Activated B cell treated with CpG ODN at 0.5 μM for 24 hours (primary cell): ENCODE measurements at regions not wholly inside any gene's neighbourhood (a gene's known extent, or its start where the extent isn't known, plus 50 kb on each side); places are given as distances from the start of the nearest gene placed in this dataset.

ENCODE experiments used
- ATAC-seq: fragments of 200-7000 bp; cut with Tn5 transposase; one replicate; pipeline ENCODE4 v1.10.0; 2021; ENCODE audit warnings: low read depth, mild to moderate bottlenecking, moderate library complexity
- CTCF ChIA-PET: fragments of 350-600 bp; sonication (Branson Sonifier 250); formaldehyde crosslinking; loops from one replicate; lab custom pipeline; 2021; ENCODE audit warnings: antibody characterized with exemption; lab: Charles Lee
- POLR2A ChIA-PET: fragments of 350-600 bp; sonication (Branson Sonifier 250); formaldehyde crosslinking; loops from one replicate; lab custom pipeline; 2021; ENCODE audit warnings: antibody characterized with exemption; lab: Charles Lee
- DNase-seq: peaks from one replicate; pipeline ENCODE4 v3.0.0; 2022
- H3K27ac Mint-ChIP-seq: one replicate; pipeline ENCODE4 v1.8.0; 2020; ENCODE audit warnings: mixed read lengths
- H3K27me3 Mint-ChIP-seq: one replicate; pipeline ENCODE4 v1.8.0; 2021; ENCODE audit warnings: mixed read lengths
- H3K36me3 Mint-ChIP-seq: one replicate; pipeline ENCODE4 v1.8.0; 2021; ENCODE audit warnings: low read depth, mixed read lengths
- H3K4me1 Mint-ChIP-seq: one replicate; pipeline ENCODE4 v1.8.0; 2021; ENCODE audit warnings: mixed read lengths
- H3K4me3 Mint-ChIP-seq: one replicate; pipeline ENCODE4 v1.8.0; 2020; ENCODE audit warnings: mild to moderate bottlenecking, mixed read lengths
- H3K9me3 Mint-ChIP-seq: one replicate; pipeline ENCODE4 v1.8.0; 2020; ENCODE audit warnings: mixed read lengths
- intact Hi-C: fragments of 100-400 bp; cut with micrococcal nuclease; formaldehyde crosslinking; loops from one replicate; pipeline ENCODE4 v1.15.1; 2024
- TF ChIP-seq, protein P1 (sequence below): fragments of 200-600 bp; IDR thresholded peaks from one replicate; pipeline ENCODE4 v1.8.0; 2022; ENCODE audit warnings: antibody characterized with exemption, mild to moderate bottlenecking

DNA sequence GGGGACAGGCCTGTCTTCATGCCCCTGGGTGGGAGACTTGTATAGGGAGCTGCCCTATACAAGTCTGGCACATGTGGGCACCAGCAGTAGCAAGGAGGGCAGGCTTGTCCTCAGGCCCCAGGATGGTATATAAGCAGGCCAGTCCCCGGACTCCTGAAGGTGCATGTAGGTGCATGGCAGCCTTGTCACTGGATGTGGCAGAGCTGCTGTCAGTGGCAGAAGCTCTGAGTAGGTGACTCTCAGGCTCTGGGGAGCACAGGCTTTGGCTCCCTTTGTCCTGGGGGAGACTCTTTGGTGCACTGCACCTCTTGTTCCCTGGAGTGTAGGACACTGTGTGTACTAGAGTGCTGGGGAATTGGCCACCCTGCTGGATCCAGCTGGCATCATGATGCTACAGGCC, 376.7 kb upstream of the DIPK2B start:
- no peak overlapping the region for H3K4me3 Mint-ChIP-seq

DNA sequence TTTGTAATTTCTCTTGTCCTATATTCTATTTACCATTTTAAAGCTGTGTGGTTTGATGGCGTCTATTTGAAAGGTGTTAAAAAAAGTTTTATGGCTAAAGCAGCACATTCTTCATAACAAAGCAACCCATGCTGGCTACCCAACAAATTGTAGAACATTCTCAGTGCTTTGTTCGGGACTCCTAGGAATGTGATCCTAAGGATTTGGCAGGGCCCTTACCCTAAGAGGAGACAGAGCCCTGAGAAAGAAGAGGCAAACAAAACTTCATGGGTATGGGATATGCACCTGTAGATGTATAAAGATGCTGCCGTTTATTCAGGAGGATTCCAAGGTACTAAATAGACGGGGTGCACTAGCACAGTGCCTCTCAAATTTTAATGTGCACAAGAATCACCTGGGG, 370.8 kb upstream of the DIPK2B start:
- Mint-ChIP-seq H3K27ac (no peak overlapping the region), H3K4me1 (no peaks in the 10 kb centered on the region), H3K4me3 (no peak overlapping the region), H3K9me3 (no peaks in the 10 kb centered on the region), H3K27me3 (no peaks in the 10 kb centered on the region), H3K36me3 (no peaks in the 10 kb centered on the region)
- ChIA-PET CTCF (no interaction called here), POLR2A (no interaction called here)
- no peak for DNase-seq
- ATAC-seq: no peak
- intact Hi-C loops: no loop called here
- TF ChIP-seq, protein P1, sequence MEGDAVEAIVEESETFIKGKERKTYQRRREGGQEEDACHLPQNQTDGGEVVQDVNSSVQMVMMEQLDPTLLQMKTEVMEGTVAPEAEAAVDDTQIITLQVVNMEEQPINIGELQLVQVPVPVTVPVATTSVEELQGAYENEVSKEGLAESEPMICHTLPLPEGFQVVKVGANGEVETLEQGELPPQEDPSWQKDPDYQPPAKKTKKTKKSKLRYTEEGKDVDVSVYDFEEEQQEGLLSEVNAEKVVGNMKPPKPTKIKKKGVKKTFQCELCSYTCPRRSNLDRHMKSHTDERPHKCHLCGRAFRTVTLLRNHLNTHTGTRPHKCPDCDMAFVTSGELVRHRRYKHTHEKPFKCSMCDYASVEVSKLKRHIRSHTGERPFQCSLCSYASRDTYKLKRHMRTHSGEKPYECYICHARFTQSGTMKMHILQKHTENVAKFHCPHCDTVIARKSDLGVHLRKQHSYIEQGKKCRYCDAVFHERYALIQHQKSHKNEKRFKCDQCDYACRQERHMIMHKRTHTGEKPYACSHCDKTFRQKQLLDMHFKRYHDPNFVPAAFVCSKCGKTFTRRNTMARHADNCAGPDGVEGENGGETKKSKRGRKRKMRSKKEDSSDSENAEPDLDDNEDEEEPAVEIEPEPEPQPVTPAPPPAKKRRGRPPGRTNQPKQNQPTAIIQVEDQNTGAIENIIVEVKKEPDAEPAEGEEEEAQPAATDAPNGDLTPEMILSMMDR: no peak

More for the DNA sequence above, 376.7 kb upstream of the DIPK2B start:
- no peak overlapping the region for H3K27ac Mint-ChIP-seq
- intact Hi-C loops: no loop called here
- peaks cover 16% of the 10 kb centered on the region for H3K9me3 Mint-ChIP-seq
- H3K4me1 Mint-ChIP-seq: no peaks in the 10 kb centered on the region
- TF ChIP-seq, protein P1: no peak
- POLR2A ChIA-PET: no interaction called here
- no peak for ATAC-seq
- CTCF ChIA-PET: no interaction called here
- DNase-seq: no peak
- no peaks in the 10 kb centered on the region for H3K36me3 Mint-ChIP-seq
- H3K27me3 Mint-ChIP-seq: no peaks in the 10 kb centered on the region

DNA sequence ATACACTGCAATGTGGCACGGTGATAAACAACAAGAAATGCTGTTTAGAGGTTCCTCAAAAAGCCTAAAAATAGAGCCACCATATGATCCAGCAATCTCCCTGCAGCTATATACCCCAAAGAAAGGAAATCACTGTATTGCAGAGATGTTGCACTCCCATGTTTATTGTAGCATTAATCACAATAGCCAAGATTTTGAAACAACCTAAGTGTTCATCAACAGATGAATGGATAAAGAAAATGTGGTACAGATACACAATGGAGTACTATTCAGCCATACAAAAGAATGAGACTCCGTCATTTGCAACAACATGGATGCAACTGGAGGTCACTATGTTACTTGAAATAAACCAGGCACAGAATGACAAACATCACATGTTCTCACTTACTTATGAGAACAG, 365.8 kb upstream of the DIPK2B start:
- H3K27me3 Mint-ChIP-seq: no peaks in the 10 kb centered on the region
- POLR2A ChIA-PET: no interaction called here
- no peak overlapping the region for H3K4me3 Mint-ChIP-seq
- intact Hi-C loops: no loop called here
- no peak overlapping the region for H3K27ac Mint-ChIP-seq
- no peaks in the 10 kb centered on the region for H3K36me3 Mint-ChIP-seq
- DNase-seq (no peak), ATAC-seq (no peak)
- no peaks in the 10 kb centered on the region for H3K4me1 Mint-ChIP-seq
- CTCF ChIA-PET: no interaction called here
- no peaks in the 10 kb centered on the region for H3K9me3 Mint-ChIP-seq
- TF ChIP-seq, protein P1: no peak

DNA sequence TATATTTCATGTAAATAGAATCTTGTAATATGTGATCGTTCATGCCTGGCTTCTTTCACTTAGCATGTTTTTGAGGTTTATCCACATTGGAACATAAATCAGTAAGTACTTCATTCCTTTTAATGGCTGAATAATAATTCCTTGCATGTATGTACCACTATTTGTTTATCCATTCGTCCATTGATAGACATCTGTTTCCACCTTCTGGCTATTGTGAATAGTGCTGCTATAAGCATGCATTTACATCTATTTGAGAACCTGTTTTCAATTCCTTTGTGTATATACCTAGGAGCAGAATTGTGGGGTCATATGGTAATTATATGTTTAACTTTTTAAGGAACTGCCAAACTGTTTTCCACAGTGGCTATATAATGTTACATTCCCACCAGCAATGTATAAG, 356.7 kb upstream of the DIPK2B start:
- TF ChIP-seq, protein P1: no peak
- intact Hi-C loops: no loop called here
- Mint-ChIP-seq H3K4me1 (no peaks in the 10 kb centered on the region), H3K36me3 (no peaks in the 10 kb centered on the region), H3K27ac (no peak overlapping the region), H3K9me3 (no peaks in the 10 kb centered on the region), H3K27me3 (no peaks in the 10 kb centered on the region), H3K4me3 (no peak overlapping the region)
- CTCF ChIA-PET: no interaction called here
- DNase-seq (no peak), ATAC-seq (no peak)
- POLR2A ChIA-PET: no interaction called here

DNA sequence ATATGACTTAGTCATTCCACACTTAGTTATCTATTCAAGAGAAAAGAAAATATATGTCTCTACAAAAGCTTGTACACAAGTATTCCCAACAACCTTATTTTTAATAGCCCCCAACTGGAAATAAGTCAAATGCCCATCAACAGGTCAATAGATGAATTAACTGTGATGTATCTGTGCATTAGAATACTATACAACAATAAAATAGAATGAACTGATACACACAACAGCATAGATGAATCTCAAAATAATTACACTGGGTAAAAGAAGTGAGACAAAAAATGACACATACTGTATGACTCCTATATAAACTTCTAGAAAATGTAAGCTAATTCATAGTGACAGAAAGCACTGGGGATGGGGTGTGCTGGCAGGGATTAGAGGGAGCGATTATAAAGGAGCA, 354.1 kb upstream of the DIPK2B start:
- DNase-seq: no peak
- Mint-ChIP-seq H3K4me3 (no peak overlapping the region), H3K4me1 (no peaks in the 10 kb centered on the region), H3K36me3 (no peaks in the 10 kb centered on the region), H3K27ac (no peak overlapping the region), H3K27me3 (no peaks in the 10 kb centered on the region), H3K9me3 (no peaks in the 10 kb centered on the region)
- TF ChIP-seq, protein P1: no peak
- POLR2A ChIA-PET: no interaction called here
- ATAC-seq: no peak
- intact Hi-C loops: no loop called here
- CTCF ChIA-PET: no interaction called here
